ENCODE measurements at regions not wholly inside any gene's neighbourhood (a gene's known extent, or its start where the extent isn't known, plus 50 kb on each side); places are given as distances from the start of the nearest gene placed in this dataset.

DNA sequence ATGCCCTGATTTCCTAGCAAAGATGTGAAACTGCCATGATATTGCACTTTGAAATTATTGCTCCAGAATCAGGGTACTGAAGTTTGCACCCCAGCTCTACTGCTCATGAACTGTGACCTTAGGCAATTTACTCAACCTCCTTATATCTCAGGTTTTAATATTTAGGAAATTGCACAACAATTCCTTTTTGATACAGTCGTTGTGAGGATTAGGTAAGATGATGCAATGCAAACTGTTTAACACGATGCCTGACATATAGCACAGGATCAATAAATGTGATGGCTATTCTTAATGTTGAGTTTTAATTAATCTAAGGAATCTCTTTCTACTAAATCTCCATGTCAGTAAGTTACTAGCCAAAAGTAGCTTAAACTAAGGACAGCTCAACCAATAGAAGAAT lies 555.8 kb downstream of the GALC start:
- ATAC-seq: no peak

DNA sequence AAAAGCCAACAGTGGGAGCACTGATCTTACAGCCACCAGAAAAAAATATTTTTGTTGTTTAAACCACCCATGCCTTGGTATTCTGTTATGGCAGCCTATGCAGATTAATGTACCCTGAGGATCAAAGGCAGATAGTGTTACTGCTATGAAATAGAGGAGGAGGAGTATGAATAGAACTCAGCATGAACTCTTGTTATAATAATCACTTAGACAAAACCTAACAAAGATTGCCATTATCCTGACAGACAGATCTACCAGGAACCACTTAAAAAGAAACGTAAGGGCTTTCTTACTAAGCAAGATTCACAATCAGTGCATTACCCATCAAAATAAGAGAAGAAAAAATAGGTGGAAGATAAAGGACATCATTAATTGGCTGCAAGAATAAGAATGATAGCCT lies 558.3 kb downstream of the GALC start:
- H3K27ac Mint-ChIP-seq: no peak overlapping the region
- no peaks in the 10 kb centered on the region for H3K4me1 Mint-ChIP-seq
- no peak for ATAC-seq
- no peaks in the 10 kb centered on the region for H3K27me3 Mint-ChIP-seq
- H3K4me3 Mint-ChIP-seq: no peak overlapping the region
- peaks cover 8% of the 10 kb centered on the region for H3K9me3 Mint-ChIP-seq
- H3K36me3 Mint-ChIP-seq: no peaks in the 10 kb centered on the region

More for the DNA sequence above, 555.8 kb downstream of the GALC start:
- Mint-ChIP-seq H3K27ac (no peak overlapping the region), H3K27me3 (no peaks in the 10 kb centered on the region), H3K4me3 (no peak overlapping the region), H3K36me3 (no peaks in the 10 kb centered on the region), H3K9me3 (peaks cover 5% of the 10 kb centered on the region), H3K4me1 (no peaks in the 10 kb centered on the region)

GRCh38 chr14:87434011-87434410 lies 559.0 kb downstream of the GALC start:
- Mint-ChIP-seq H3K4me3 (no peak overlapping the region), H3K9me3 (peaks cover 8% of the 10 kb centered on the region), H3K4me1 (no peaks in the 10 kb centered on the region), H3K36me3 (no peaks in the 10 kb centered on the region), H3K27me3 (no peaks in the 10 kb centered on the region), H3K27ac (no peak overlapping the region)
- ATAC-seq: no peak

DNA sequence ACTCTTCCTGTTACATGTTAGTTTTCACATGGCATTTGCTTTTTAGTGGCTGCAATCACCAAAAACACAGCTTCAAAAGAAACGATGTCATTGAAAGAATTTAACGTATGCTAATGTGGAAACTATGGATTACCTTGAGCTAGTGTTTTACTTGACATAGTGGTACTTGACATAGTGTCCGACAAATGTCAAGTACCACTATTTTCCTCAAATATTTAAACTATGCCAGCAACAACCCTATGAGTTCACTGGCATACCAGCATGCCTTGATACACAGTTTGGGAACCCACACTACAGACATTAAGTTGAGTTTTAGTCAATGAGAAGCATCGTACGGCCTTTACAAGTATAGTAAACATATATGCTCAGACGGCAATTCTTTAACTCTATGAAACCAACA lies 560.3 kb downstream of the GALC start:
- ATAC-seq: no peak
- peaks cover 8% of the 10 kb centered on the region for H3K9me3 Mint-ChIP-seq
- no peak overlapping the region for H3K27ac Mint-ChIP-seq
- H3K4me1 Mint-ChIP-seq: no peaks in the 10 kb centered on the region
- H3K4me3 Mint-ChIP-seq: no peak overlapping the region
- no peaks in the 10 kb centered on the region for H3K27me3 Mint-ChIP-seq
- no peaks in the 10 kb centered on the region for H3K36me3 Mint-ChIP-seq

GRCh38 chr14:87430810-87431209 lies 562.2 kb downstream of the GALC start:
- Mint-ChIP-seq H3K9me3 (peaks cover 8% of the 10 kb centered on the region), H3K27ac (no peak overlapping the region), H3K4me1 (no peaks in the 10 kb centered on the region), H3K27me3 (no peaks in the 10 kb centered on the region), H3K36me3 (no peaks in the 10 kb centered on the region), H3K4me3 (no peak overlapping the region)
- ATAC-seq: no peak

GRCh38 chr14:87430214-87430613 lies 562.8 kb downstream of the GALC start:
- no peak overlapping the region for H3K4me3 Mint-ChIP-seq
- H3K9me3 Mint-ChIP-seq: peaks cover 8% of the 10 kb centered on the region
- H3K27ac Mint-ChIP-seq: no peak overlapping the region
- H3K36me3 Mint-ChIP-seq: no peaks in the 10 kb centered on the region
- no peaks in the 10 kb centered on the region for H3K4me1 Mint-ChIP-seq
- ATAC-seq: no peak
- no peaks in the 10 kb centered on the region for H3K27me3 Mint-ChIP-seq

DNA sequence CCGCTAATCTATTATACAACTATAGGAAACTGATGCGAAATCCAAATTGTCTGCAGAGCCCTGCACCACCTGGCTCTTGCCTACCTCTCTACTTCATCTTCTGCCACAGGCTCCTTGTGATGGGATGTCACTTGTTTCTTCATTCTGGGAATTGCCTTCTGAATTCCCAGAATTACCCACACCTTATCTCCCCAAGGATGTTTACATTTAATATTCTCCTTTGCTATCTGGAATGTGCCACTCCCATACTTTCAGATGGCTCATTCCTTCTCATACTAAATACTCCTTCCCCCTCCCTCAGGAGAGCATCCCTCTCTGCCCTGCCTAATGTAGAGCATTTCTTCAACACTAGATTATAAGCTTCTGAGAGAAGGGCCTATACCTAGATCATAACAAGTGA lies 573.1 kb downstream of the GALC start:
- peaks cover 8% of the 10 kb centered on the region for H3K9me3 Mint-ChIP-seq
- ATAC-seq: no peak
- H3K4me1 Mint-ChIP-seq: no peaks in the 10 kb centered on the region
- no peaks in the 10 kb centered on the region for H3K27me3 Mint-ChIP-seq
- H3K36me3 Mint-ChIP-seq: no peaks in the 10 kb centered on the region
- no peak overlapping the region for H3K4me3 Mint-ChIP-seq
- no peak overlapping the region for H3K27ac Mint-ChIP-seq

- Mint-ChIP-seq H3K9me3 (peaks cover 6% of the 10 kb centered on the region), H3K27me3 (no peaks in the 10 kb centered on the region)
Observed at GRCh38 chr14:87411370-87411769, 581.6 kb downstream of the GALC start.

DNA sequence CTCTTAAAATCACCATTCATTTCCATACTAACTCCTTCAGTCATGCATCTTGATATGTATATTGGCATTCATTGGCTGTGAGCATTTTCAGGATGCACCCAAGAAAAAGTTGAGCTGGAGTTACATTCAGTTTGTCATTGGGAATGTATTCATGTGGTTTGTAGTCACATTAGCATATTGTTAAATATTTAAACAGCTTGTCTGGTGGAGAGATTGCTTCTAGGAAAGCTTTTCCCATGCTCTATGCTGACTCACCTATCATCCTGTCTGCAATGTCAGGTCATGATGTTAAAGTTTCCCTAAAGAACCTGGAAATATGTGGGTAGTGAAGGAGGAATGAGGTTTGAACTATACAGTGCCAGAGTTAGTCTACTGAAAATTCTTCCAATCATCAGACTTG lies 583.6 kb downstream of the GALC start:
- peaks cover 4% of the 10 kb centered on the region for H3K9me3 Mint-ChIP-seq
- no peak overlapping the region for H3K27ac Mint-ChIP-seq
- no peaks in the 10 kb centered on the region for H3K36me3 Mint-ChIP-seq
- H3K27me3 Mint-ChIP-seq: no peaks in the 10 kb centered on the region
- no peaks in the 10 kb centered on the region for H3K4me1 Mint-ChIP-seq
- no peak for ATAC-seq
- H3K4me3 Mint-ChIP-seq: no peak overlapping the region

More at GRCh38 chr14:87411370-87411769, 581.6 kb downstream of the GALC start:
- no peak overlapping the region for H3K27ac Mint-ChIP-seq
- ATAC-seq: no peak
- no peaks in the 10 kb centered on the region for H3K4me1 Mint-ChIP-seq
- H3K36me3 Mint-ChIP-seq: no peaks in the 10 kb centered on the region
- H3K4me3 Mint-ChIP-seq: no peak overlapping the region

- Mint-ChIP-seq H3K9me3 (peaks cover 4% of the 10 kb centered on the region), H3K27ac (no peak overlapping the region), H3K4me3 (no peak overlapping the region), H3K36me3 (no peaks in the 10 kb centered on the region), H3K27me3 (no peaks in the 10 kb centered on the region), H3K4me1 (no peaks in the 10 kb centered on the region)
- ATAC-seq: no peak
Observed at GRCh38 chr14:87407344-87407743, 585.6 kb downstream of the GALC start.

GRCh38 chr14:87405563-87405962 lies 587.4 kb downstream of the GALC start:
- no peak overlapping the region for H3K4me3 Mint-ChIP-seq
- no peaks in the 10 kb centered on the region for H3K4me1 Mint-ChIP-seq
- no peak overlapping the region for H3K27ac Mint-ChIP-seq
- peaks cover 4% of the 10 kb centered on the region for H3K9me3 Mint-ChIP-seq
- no peaks in the 10 kb centered on the region for H3K27me3 Mint-ChIP-seq
- no peak for ATAC-seq
- H3K36me3 Mint-ChIP-seq: no peaks in the 10 kb centered on the region

DNA sequence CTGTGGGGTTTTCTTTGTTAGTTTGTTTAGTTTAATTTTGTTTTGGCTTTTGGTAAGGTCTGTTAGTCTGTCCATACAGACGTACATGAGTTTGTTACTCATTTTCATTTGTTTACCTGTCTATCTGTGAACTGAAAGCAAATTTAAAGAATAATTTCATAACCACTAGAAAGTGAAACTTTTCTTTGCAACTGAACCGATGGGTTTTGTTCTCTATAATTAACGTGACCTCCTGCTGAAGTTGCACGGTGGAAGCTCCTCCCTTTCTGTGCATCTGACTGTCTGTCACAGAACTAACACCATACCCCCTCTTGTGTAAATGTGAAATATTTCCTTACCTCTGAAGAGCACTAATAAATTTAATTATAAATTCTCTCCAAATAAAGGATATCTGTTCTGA lies 595.5 kb downstream of the GALC start:
- H3K36me3 Mint-ChIP-seq: no peaks in the 10 kb centered on the region
- no peak overlapping the region for H3K27ac Mint-ChIP-seq
- no peaks in the 10 kb centered on the region for H3K9me3 Mint-ChIP-seq
- H3K4me1 Mint-ChIP-seq: no peaks in the 10 kb centered on the region
- ATAC-seq: no peak
- H3K27me3 Mint-ChIP-seq: no peaks in the 10 kb centered on the region
- H3K4me3 Mint-ChIP-seq: no peak overlapping the region

GRCh38 chr14:87391066-87391465 lies 601.9 kb downstream of the GALC start:
- no peak for ATAC-seq
- no peak overlapping the region for H3K4me3 Mint-ChIP-seq
- H3K9me3 Mint-ChIP-seq: peaks cover 6% of the 10 kb centered on the region
- no peaks in the 10 kb centered on the region for H3K27me3 Mint-ChIP-seq
- no peak overlapping the region for H3K27ac Mint-ChIP-seq
- H3K4me1 Mint-ChIP-seq: no peaks in the 10 kb centered on the region
- no peaks in the 10 kb centered on the region for H3K36me3 Mint-ChIP-seq

DNA sequence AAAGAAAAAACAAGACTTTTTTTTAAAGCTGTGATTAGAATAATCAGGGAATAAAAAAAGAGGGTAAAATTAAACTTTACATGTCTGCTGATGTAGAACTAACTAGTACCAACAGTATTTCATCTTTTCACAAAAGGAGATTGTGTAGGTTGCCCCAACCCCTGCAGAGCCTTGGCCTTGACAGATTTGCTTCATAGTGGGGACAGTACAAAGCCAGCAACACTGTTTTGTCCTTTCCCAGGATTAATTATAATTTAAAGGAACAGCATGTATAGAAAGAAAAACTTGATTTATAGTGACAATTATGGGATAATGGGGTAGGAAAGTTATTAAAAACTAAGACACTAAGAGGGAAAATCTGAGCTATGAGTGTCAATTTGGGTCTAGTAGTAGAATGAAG lies 604.0 kb downstream of the GALC start:
- Mint-ChIP-seq H3K4me3 (no peak overlapping the region), H3K9me3 (peaks cover 6% of the 10 kb centered on the region), H3K36me3 (no peaks in the 10 kb centered on the region), H3K27ac (no peak overlapping the region), H3K4me1 (no peaks in the 10 kb centered on the region), H3K27me3 (no peaks in the 10 kb centered on the region)
- ATAC-seq: no peak

DNA sequence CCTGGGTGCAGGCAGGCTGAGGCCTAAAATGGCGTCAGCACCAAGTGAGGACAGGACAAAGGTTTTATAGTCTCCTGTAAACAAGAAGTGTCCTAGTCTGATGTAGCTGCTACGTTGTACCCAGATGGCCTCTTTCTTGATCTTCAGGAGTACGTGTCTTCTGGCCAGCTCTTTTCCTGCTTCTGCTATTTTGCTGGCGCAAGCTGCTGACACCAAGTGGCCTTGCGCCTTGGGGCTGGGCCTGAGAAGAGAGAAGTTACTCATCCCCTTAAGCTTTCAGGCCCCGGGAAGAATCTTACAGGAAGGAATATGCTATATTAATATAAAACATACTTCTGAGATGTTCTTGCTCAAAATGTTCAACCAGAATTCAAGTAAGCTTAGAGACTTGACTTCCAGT lies 605.2 kb downstream of the GALC start:
- H3K4me3 Mint-ChIP-seq: no peak overlapping the region
- no peaks in the 10 kb centered on the region for H3K36me3 Mint-ChIP-seq
- H3K9me3 Mint-ChIP-seq: peaks cover 14% of the 10 kb centered on the region
- no peak for ATAC-seq
- no peaks in the 10 kb centered on the region for H3K4me1 Mint-ChIP-seq
- H3K27me3 Mint-ChIP-seq: no peaks in the 10 kb centered on the region
- H3K27ac Mint-ChIP-seq: no peak overlapping the region

DNA sequence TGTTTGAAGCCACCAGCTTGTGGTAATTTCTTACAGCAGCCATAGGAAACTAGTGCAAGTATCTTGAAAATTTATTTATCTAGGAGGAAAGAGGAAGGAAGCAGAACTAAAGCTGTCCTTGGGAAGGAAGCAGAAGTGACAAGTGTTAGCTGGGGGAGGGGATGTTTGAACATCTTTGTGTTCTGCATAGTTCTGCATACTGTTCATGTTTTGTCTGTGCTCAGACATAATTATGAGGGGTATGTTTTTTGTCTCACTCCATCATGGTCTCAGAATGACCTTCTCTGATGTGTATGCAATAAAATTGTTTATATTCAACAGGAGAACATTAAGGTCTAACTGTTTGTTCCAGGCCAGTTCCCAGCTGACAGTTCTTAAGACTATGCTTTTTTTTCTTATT lies 606.5 kb downstream of the GALC start:
- no peaks in the 10 kb centered on the region for H3K27me3 Mint-ChIP-seq
- no peaks in the 10 kb centered on the region for H3K4me1 Mint-ChIP-seq
- H3K9me3 Mint-ChIP-seq: peaks cover 14% of the 10 kb centered on the region
- H3K4me3 Mint-ChIP-seq: no peak overlapping the region
- no peak overlapping the region for H3K27ac Mint-ChIP-seq
- ATAC-seq: no peak
- no peaks in the 10 kb centered on the region for H3K36me3 Mint-ChIP-seq

DNA sequence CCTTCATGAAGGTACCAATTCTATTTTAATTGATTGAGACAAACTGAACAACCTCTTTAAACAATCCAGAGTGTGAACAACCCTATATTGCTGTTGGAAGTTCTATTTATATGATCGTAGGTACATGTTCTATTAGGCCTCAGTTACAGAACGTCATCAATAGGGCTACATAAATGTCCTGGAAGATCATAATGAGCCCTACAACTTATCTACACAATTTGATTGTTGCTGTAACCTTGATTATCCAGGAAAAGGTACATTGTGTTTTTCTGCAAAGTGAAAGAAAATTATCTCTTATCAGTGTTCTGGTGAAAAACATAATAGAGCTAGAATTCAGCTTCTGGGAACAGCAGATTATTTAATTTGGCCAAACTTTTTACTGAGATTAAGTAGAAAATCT lies 612.9 kb downstream of the GALC start:
- no peak overlapping the region for H3K27ac Mint-ChIP-seq
- ATAC-seq: no peak
- H3K9me3 Mint-ChIP-seq: peaks cover 10% of the 10 kb centered on the region
- no peaks in the 10 kb centered on the region for H3K36me3 Mint-ChIP-seq
- H3K27me3 Mint-ChIP-seq: no peaks in the 10 kb centered on the region
- no peak overlapping the region for H3K4me3 Mint-ChIP-seq
- no peaks in the 10 kb centered on the region for H3K4me1 Mint-ChIP-seq

Measured in stimulated activated memory B cell treated with anti-CD40 and anti-IgM and Interleukin-4, amounts not matched to agents 10 μg/mL and 1 μg/mL and 100 μg/mL, for 72 hours (primary cell).